DMS53 (cell line): ENCODE measurements at regions not wholly inside any gene's neighbourhood (a gene's known extent, or its start where the extent isn't known, plus 50 kb on each side); places are given as distances from the start of the nearest gene placed in this dataset.
"Not testable (repeated sequence)": the region's sequence is repeated elsewhere in the genome, so short reads cannot be mapped to it uniquely, and the experiment has no call there.

ENCODE experiments used
- DNase-seq: peaks from one replicate; lab custom pipeline; 2025; lab: John Stamatoyannopoulos, UW

DNA sequence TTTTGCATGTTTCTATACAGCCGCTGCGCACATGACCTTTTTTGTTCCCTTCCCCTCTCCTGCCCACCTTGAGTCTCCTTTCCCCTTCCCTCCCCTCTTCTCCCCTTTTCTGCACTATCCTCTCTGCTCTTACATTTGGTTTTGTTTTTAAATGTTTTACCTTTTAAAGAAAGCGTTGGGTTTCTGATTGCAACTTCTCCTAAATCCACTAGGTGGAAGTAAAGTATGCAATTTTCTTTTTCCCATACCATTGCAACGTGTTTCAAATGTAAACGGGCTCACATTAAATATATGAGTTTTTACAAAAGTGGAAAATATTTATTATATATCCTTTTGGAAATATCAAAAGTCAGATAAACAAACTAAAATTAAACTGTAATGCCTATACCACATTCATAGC is 500.9 kb downstream of the DIRAS2 start:
- peak; percentile 67 for DNase-seq

- DNase-seq: peak; percentile 84
Observed at GRCh38 chr9:90142580-90142979, 500.0 kb downstream of the DIRAS2 start.

GRCh38 chr9:90147426-90147825 is 495.2 kb downstream of the DIRAS2 start:
- DNase-seq: no peak

DNA sequence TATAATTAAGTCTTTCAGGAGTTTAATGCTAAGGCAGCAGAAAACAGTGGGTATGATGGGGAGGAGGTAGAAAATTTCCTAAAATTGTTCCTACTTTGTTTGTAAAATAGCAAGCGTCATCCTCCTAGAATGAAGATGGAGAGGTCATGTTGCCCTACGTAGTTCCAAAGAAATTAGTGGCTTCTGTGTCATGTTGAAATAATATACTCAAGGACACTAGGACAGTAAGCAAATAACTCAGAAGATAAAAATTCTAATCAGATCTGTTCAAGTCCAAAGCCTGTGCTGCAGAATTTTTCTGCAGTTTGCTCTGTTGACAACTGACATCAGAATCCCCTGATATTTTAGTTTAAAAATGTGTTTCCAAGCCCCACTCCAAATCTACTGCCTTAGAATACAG is 486.3 kb downstream of the DIRAS2 start:
- no peak for DNase-seq

DNA sequence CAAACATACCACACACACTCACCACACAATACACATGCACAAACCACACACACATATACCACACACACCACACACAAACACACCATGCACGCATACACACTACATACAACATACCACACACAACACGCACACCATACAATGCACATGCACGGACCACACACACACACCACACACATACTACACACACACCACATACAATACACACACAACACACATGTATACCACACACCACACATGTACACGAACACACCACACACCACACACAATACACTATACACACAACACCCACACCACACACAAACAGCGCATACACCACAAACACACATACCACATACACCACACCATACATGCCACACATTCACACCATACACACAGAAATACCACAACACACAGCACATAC is 480.3 kb downstream of the DIRAS2 start:
- no peak for DNase-seq

DNA sequence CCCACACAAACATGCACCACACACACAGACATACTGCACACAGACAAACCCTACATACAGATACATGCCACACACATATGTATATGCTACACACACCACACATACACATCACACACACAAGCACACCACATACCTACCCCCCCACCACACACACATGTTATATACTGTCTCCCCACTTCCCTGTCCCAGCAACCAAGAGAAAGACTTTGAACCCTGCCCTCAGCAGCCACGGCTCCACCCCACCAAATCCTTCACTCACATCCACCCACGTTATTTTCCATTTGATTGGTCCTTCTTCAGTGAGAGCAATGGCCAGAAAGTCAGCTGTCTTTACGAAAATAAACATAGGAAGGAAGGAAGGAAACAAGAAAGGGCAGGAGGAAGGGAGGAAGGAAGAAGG is 479.8 kb downstream of the DIRAS2 start:
- DNase-seq: no peak

DNA sequence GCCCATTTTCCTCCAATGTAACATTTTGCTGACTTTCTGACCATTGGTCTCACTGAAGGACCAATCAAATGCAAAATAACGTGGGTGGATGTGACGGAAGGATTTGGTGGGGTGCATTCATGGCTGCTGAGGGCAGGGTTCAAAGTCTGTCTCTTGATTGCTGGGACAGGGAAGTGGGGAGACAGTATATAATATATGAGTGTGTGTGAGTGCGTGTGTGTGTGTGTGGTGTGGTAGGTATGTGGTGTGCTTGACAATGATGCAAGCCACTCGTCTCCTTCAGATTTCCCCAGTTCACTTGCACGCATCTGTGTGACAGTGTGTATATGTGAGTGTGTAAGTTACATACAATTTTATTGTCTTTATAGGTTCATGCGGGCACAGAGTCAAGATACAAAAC is 477.3 kb downstream of the DIRAS2 start:
- no peak for DNase-seq

GRCh38 chr9:90166374-90166773 is 476.2 kb downstream of the DIRAS2 start:
- DNase-seq: not testable (repeated sequence)

DNA sequence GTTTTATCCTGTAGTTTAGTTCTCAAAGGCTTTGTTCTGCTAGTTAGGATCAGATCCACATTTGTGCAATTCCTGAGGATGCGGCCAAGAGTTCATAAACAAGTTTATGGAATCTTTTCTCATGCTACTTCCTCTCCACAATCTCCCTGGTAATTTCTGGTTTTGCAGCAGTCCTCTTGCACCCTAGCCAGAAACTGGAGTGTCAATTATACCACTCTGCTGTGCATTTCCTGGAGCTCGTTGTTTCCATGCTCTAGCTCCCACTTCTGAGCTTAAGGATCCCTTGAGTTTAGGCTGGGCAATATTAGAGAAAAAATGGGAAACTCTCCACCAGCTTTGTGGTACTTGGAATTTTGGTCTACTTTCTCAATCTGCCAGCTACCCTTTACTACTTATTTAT is 474.7 kb downstream of the DIRAS2 start:
- DNase-seq: peak; percentile 6

DNA sequence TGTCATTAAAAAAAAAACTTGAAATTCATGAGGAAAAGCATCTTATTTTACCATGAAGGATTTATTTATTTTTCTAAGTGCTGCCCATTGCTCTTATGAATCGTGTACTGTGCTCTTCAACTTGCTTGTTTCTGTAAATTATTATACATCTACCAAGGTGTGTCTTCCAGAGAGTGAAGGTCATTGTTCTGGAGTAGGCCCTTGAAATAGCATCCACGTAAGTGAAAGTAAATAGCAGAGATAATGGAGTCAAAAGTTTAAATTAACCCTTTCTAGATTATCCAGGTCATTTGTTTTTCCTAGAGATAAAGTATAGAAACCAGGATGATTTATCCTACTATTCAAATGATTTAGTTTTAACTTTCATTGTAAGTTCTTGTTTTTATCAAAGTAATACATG is 473.1 kb downstream of the DIRAS2 start:
- peak; percentile 85 for DNase-seq

DNA sequence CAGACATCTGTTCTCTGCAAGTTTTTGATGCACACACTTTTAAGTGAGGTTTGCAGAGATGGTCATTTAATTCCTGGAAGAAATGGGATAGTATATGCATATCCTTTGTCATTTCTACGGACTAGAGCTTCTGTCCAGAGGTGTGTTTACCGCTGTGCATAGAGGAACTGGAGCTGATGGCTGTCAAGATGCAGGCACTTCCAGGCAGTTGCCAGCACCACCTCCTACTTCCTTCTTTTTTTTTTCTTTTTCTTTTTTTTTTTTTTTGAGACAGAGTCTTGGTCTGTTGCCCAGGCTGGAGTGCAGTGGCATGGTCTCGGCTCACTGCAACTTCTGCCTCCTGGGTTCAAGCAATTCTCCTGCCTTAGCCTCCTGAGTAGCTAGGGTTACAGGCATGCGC is 468.7 kb downstream of the DIRAS2 start:
- DNase-seq: not testable (repeated sequence)

DNA sequence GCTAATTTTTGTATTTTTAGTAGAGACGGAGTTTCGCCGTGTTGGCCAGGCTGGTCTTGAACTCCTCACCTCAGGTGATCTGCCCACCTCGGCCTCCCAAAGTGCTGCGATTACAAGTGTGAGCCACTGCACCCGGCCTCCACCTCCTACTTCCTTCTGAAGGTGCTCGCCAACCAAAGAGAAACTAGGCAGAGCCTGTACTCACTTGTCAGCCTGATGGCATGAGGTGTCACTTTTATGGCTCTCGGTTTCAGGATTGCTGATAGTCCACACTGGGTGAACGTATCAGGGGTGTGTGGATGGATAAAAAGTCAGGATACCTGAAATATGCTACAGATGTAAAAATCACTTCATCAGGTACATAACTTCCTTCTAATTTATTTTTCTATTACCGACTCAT is 468.3 kb downstream of the DIRAS2 start:
- not testable (repeated sequence) for DNase-seq

DNA sequence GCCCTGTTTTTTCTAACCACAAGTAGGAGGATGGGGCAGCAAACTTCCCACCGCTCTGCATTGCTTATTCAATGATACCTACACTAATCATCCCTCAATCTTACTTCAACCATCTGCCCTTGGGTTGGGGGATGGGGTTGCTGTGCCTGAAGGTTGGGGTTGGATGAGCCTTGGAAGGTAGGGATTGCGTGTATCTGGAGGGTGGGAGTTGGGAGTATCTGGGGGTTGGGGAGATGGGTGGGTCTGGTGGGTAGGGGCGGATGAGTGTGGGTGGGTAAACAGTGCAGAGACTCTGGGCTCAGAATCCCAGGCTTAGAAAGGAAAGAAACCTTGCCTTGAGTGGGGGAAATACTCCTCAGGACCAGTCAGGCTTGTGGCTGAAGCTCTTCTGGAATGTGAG is 467.4 kb downstream of the DIRAS2 start:
- no peak for DNase-seq

DNA sequence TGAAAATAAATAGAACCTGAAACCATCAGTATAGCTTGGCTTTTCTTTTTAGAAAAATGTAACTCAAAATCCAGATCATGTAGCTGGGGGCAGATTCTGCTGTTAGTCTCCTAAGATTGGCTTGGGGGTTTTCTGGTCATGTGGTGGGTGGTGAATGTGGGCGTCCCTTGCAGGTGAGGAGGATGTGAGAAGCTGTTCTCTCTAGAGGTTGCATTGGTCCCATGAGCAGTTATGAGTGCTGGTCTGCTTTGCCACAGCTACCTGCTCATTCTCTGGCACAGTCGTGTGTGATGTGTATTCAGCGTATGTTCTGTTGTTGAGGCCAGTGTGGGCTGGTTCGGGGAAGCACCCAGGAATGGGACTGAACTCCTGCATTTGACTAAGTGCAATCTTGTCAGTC is 466.8 kb downstream of the DIRAS2 start:
- no peak for DNase-seq

- DNase-seq: peak; percentile 95
Observed at GRCh38 chr9:90176901-90177300, 465.7 kb downstream of the DIRAS2 start.

GRCh38 chr9:90180381-90180780 is 462.2 kb downstream of the DIRAS2 start:
- DNase-seq: peak; percentile 25

DNA sequence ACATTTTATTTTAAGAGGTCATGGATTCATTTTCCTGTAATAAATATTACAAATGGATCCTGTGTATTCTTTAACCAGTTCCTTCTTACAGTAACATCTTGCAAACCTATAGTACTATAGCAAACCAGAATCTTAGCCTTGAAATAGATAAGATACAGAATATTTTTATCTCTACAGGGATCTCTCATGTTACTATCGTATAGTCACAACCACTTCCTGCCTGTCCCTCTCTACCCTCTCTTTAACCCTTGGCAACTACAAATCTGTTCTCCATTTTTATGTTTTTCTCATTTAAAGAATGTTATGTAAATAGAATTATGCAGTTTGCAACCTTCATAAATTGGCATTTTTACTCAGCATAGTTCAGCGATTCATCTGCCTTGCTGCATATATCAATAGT is 454.0 kb downstream of the DIRAS2 start:
- DNase-seq: no peak

DNA sequence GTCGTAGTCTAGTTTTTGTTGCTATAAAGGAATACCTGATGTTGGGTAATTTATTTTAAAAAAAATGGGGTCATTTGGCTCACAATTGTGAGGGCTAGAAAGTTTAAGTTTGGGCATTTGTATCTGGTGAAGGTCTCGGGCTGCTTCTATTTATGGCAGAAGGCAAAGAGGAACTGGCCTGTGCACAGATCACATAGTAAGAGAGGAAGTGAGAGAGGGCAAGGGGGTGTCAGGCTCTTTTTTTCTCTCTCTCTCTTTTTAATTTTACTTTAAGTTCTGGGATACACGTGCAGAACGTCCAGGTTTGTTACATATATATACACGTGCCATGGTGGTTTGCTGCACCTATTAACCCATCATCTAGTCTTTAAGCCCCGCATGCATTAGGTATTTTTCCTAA is 453.3 kb downstream of the DIRAS2 start:
- DNase-seq: no peak

DNA sequence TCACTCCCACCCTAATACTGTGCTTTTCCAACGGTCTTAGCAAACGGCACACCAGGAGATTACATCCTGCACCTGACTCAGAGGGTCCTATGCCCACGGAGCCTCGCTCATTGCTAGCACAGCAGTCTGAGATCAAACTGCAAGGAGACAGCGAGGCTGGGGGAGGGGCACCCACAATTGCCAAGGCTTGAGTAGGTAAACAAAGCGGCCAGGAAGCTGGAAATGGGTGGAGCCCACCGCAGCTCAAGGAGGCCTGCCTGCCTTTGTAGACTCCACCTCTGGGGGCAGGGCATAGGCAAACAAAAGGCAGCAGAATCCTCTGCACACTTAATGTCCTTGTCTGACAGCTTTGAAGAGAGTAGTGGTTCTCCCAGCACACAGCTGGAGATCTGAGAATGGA is 450.2 kb downstream of the DIRAS2 start:
- DNase-seq: not testable (repeated sequence)

- DNase-seq: no peak
Observed at GRCh38 chr9:90198956-90199355, 443.7 kb downstream of the DIRAS2 start.

- DNase-seq: no peak
Observed at GRCh38 chr9:90201766-90202165, 440.9 kb downstream of the DIRAS2 start.

- no peak for DNase-seq
Observed at GRCh38 chr9:90204128-90204831, 438.3 kb downstream of the DIRAS2 start.

DNA sequence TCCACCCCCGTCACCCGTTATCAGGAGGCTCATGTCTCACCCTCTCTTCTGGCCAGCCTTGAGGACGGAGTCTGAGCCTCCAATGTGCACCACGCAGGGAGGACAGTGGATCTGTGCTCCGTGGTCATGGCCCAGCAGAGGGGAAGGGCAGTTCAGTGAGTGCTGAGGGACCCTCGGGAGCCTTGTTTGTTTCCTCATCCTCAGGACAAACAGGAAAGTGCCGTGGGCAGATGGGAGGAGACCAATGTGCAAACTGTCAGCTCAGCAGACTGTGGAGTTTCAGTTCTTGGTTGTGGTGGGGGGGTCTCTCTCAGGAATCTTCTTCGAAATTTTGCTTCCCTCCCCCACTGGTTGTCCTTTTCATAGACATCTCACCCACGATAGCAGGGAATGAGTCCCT is 429.6 kb downstream of the DIRAS2 start:
- DNase-seq: not testable (repeated sequence)

DNA sequence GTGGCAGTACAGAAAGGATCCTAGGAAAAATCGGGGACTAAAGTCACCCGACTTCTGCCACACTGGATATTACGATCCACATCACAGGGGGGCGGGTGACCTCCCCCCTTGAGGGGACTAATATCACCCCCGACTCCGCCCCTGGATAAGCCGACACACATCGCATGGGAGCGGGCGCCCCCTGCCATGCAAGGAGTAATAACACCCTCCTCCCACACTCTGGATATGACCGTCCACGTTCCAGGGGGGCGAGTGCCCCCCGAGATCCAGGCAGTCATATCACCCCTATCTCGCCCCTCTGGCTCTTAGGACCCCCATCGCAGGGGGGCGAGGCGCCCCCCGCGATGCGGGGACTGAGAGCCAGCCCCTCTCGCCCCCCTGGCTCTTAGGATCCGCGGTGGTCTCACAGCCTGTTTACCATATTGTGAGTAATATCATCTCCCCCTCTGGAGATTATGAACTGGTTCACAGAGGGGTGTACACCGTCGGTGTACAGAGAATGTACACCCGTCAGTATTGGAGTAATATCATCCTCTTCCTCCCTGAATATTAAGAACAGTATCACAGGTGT is 423.0 kb downstream of the DIRAS2 start:
- peak; percentile 76 for DNase-seq
